Smooth muscle cell (in vitro differentiated cells): ENCODE measurements at regions not wholly inside any gene's neighbourhood (a gene's known extent, or its start where the extent isn't known, plus 50 kb on each side); places are given as distances from the start of the nearest gene placed in this dataset.

Experiments used
- DNase-seq: peaks from one replicate; lab custom pipeline; 2025; ENCODE audit not compliant: unreplicated experiment; lab: John Stamatoyannopoulos, UW
- H2AFZ ChIP-seq: fragments of 200-600 bp; sonication (generic); 2 replicates; pipeline ENCODE4 v1.6.0; 2016; ENCODE audit warnings: antibody characterized with exemption, low read depth, mild to moderate bottlenecking
- H3F3A ChIP-seq: fragments of 200-600 bp; sonication (generic); 2 replicates; pipeline ENCODE4 v1.6.0; 2017; ENCODE audit warnings: antibody characterized with exemption, low read depth
- H3K27ac ChIP-seq: fragments of 200-600 bp; sonication (generic); 2 replicates; pipeline ENCODE4 v1.5.1; 2016; ENCODE audit warnings: low read depth, mild to moderate bottlenecking
- H3K27me3 ChIP-seq: fragments of 200-600 bp; sonication (generic); 2 replicates; pipeline ENCODE4 v1.6.1; 2016; ENCODE audit warnings: low read depth, mild to moderate bottlenecking
- H3K36me3 ChIP-seq: fragments of 200-600 bp; sonication (generic); 2 replicates; pipeline ENCODE4 v1.5.1; 2016; ENCODE audit warnings: low read depth
- H3K4me1 ChIP-seq: fragments of 200-600 bp; sonication (generic); 2 replicates; pipeline ENCODE4 v1.5.1; 2016; ENCODE audit warnings: low read depth
- H3K4me2 ChIP-seq: fragments of 200-600 bp; sonication (generic); 2 replicates; pipeline ENCODE4 v1.6.0; 2016; ENCODE audit warnings: mild to moderate bottlenecking
- H3K4me3 ChIP-seq: fragments of 200-600 bp; sonication (generic); 2 replicates; pipeline ENCODE4 v1.5.1; 2016; ENCODE audit warnings: mild to moderate bottlenecking
- H3K79me2 ChIP-seq: fragments of 200-600 bp; sonication (generic); 2 replicates; pipeline ENCODE4 v1.6.0; 2016; ENCODE audit warnings: low read depth, mild to moderate bottlenecking
- H3K9ac ChIP-seq: fragments of 200-600 bp; sonication (generic); 2 replicates; pipeline ENCODE4 v1.6.0; 2016; ENCODE audit warnings: low read depth
- H3K9me3 ChIP-seq: fragments of 200-600 bp; sonication (generic); replicated peaks from 2 replicates; pipeline ENCODE4 v1.5.1; 2016; ENCODE audit warnings: low read depth
- H4K20me1 ChIP-seq: fragments of 200-600 bp; sonication (generic); 2 replicates; pipeline ENCODE4 v1.6.0; 2016; ENCODE audit warnings: low read depth
- WGBS: methylation state at CpG from one replicate; pipeline ENCODE4 v1.1.7; 2016; ENCODE audit warnings: low lambda C conversion rate; 5-methylcytosine and 5-hydroxymethylcytosine counted together
- TF ChIP-seq, protein P1 (sequence below): fragments of 200-600 bp; sonication (generic); IDR thresholded peaks from 2 replicates; pipeline ENCODE4 v1.5.1; 2017; ENCODE audit warnings: borderline replicate concordance, mild to moderate bottlenecking, antibody characterized with exemption; ENCODE audit not compliant: insufficient read depth, poor library complexity, severe bottlenecking

- no peaks in the 10 kb centered on the region for H3K27me3 ChIP-seq
- DNase-seq: no peak
- H3K4me1 ChIP-seq: peaks cover 3% of the 10 kb centered on the region
- H3K36me3 ChIP-seq: no peaks in the 10 kb centered on the region
- no peak overlapping the region for H3K27ac ChIP-seq
- no peaks in the 10 kb centered on the region for H3K9me3 ChIP-seq
- TF ChIP-seq, protein P1, sequence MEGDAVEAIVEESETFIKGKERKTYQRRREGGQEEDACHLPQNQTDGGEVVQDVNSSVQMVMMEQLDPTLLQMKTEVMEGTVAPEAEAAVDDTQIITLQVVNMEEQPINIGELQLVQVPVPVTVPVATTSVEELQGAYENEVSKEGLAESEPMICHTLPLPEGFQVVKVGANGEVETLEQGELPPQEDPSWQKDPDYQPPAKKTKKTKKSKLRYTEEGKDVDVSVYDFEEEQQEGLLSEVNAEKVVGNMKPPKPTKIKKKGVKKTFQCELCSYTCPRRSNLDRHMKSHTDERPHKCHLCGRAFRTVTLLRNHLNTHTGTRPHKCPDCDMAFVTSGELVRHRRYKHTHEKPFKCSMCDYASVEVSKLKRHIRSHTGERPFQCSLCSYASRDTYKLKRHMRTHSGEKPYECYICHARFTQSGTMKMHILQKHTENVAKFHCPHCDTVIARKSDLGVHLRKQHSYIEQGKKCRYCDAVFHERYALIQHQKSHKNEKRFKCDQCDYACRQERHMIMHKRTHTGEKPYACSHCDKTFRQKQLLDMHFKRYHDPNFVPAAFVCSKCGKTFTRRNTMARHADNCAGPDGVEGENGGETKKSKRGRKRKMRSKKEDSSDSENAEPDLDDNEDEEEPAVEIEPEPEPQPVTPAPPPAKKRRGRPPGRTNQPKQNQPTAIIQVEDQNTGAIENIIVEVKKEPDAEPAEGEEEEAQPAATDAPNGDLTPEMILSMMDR: no peak
- H3K79me2 ChIP-seq: no peaks in the 10 kb centered on the region
- H3K9ac ChIP-seq: no peak overlapping the region
- no peak overlapping the region for H2AFZ ChIP-seq
- no peak overlapping the region for H3K4me2 ChIP-seq
- H3F3A ChIP-seq: no peaks in the 10 kb centered on the region
- H4K20me1 ChIP-seq: no peaks in the 10 kb centered on the region
- H3K4me3 ChIP-seq: no peak overlapping the region
- 98% methylated on average over 5 of the region's 5 CpGs for WGBS
Observed at GRCh38 chr7:42693722-42694121, 218.1 kb downstream of the C7orf25 start.

DNA sequence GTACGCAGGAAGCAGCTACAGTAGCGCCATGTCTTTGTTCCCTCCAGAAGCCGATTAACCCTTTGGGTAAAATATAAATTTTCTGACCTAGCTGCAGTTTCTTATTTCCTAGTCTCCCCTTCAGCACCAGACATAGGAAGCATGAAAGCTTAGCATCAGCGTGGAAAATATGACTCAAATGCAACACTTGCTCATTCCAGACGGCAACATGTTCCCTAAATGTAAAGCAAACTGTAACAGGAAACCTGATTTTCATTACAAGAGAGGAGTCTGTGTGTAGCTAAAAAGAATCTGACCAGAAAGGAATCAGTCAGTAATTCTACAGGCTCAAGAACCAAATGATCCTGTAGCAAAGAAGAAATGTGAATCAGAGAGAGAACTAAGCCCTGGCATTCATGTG lies 219.2 kb downstream of the C7orf25 start:
- Histone ChIP-seq H3K4me3 (no peak overlapping the region), H3K4me2 (peak overlapping the region; percentile 39), H3K36me3 (no peaks in the 10 kb centered on the region), H2AFZ (no peak overlapping the region), H3K27ac (peak overlapping the region; percentile 59), H3K27me3 (no peaks in the 10 kb centered on the region), H3K79me2 (no peaks in the 10 kb centered on the region), H3K9ac (no peak overlapping the region), H4K20me1 (no peaks in the 10 kb centered on the region), H3F3A (no peaks in the 10 kb centered on the region), H3K4me1 (peaks cover 3% of the 10 kb centered on the region), H3K9me3 (no peaks in the 10 kb centered on the region)
- TF ChIP-seq, protein P1: no peak
- 42% methylated on average over 5 of the region's 5 CpGs for WGBS
- no peak for DNase-seq

- Histone ChIP-seq H3K36me3 (no peaks in the 10 kb centered on the region), H3K9ac (no peak overlapping the region), H4K20me1 (no peaks in the 10 kb centered on the region), H3K27me3 (no peaks in the 10 kb centered on the region), H3K4me3 (no peak overlapping the region), H3K79me2 (no peaks in the 10 kb centered on the region), H3K27ac (peak overlapping the region; percentile 59), H3F3A (no peaks in the 10 kb centered on the region), H2AFZ (peak overlapping the region; percentile 18), H3K9me3 (no peaks in the 10 kb centered on the region), H3K4me2 (peak overlapping the region; percentile 15), H3K4me1 (peaks cover 17% of the 10 kb centered on the region)
- WGBS: 47% methylated on average over 11 of the region's 11 CpGs
- no peak for DNase-seq
- TF ChIP-seq, protein P1: peak; percentile 64
Observed at GRCh38 chr7:42690794-42691639, 220.9 kb downstream of the C7orf25 start.

GRCh38 chr7:42689626-42690025 lies 222.2 kb downstream of the C7orf25 start:
- no peaks in the 10 kb centered on the region for H3K27me3 ChIP-seq
- H2AFZ ChIP-seq: no peak overlapping the region
- H3K27ac ChIP-seq: no peak overlapping the region
- H3K79me2 ChIP-seq: no peaks in the 10 kb centered on the region
- H3K4me1 ChIP-seq: peaks cover 27% of the 10 kb centered on the region
- TF ChIP-seq, protein P1: no peak
- no peak overlapping the region for H3K9ac ChIP-seq
- 87% methylated on average over 1 of the region's 1 CpG for WGBS
- H3F3A ChIP-seq: no peaks in the 10 kb centered on the region
- H4K20me1 ChIP-seq: no peaks in the 10 kb centered on the region
- no peaks in the 10 kb centered on the region for H3K36me3 ChIP-seq
- H3K9me3 ChIP-seq: no peaks in the 10 kb centered on the region
- no peak overlapping the region for H3K4me2 ChIP-seq
- no peak overlapping the region for H3K4me3 ChIP-seq
- DNase-seq: no peak
